Ascending aorta (tissue), 2 donors: ENCODE measurements at regions not wholly inside any gene's neighbourhood (a gene's known extent, or its start where the extent isn't known, plus 50 kb on each side); places are given as distances from the start of the nearest gene placed in this dataset.

Experiments
- DNase-seq, 2 donors: peaks; one replicate each; pipeline ENCODE4 v3.0.0-alpha.2; 2019; ENCODE audit warnings: low spot score in 2 of 2
- H3K27ac ChIP-seq, 2 donors: fragments of 200-600 bp; sonication (generic); one replicate each; pipeline ENCODE4 v1.5.1; 2016 to 2017; ENCODE audit warnings: mild to moderate bottlenecking in 1 of 2
- H3K27me3 ChIP-seq: fragments of 200-600 bp; sonication (generic); one replicate; pipeline ENCODE4 v1.5.1; 2017
- H3K36me3 ChIP-seq, 2 donors: fragments of 200-600 bp; sonication (generic); one replicate each; pipeline ENCODE4 v1.5.1; 2016
- H3K4me1 ChIP-seq, 2 donors: fragments of 200-600 bp; sonication (generic); one replicate each; pipeline ENCODE4 v1.5.1; 2016 to 2017; ENCODE audit warnings: mild to moderate bottlenecking in 1 of 2
- H3K4me3 ChIP-seq, 2 donors: fragments of 200-600 bp; sonication (generic); one replicate each; pipeline ENCODE4 v1.5.1; 2016 to 2017; ENCODE audit warnings: mild to moderate bottlenecking in 1 of 2
- H3K9me3 ChIP-seq, 2 donors: fragments of 200-600 bp; sonication (generic); one replicate each; pipeline ENCODE4 v1.5.1; 2016
- intact Hi-C: fragments of 100-400 bp; cut with DNase I; formaldehyde crosslinking; loops from one replicate; pipeline ENCODE4 v1.15.1; 2023
- TF ChIP-seq, protein P1 (sequence below), 3 experiments: fragments of 200-600 bp in 2 of 3; fragments of 450-650 bp in 1 of 3; sonication (generic) in 2 of 3; IDR thresholded peaks; one replicate each; pipeline ENCODE4 v1.5.1; 2016 to 2019; ENCODE audit warnings: antibody characterized with exemption in 3 of 3, mild to moderate bottlenecking in 1 of 3, moderate library complexity in 1 of 3

DNA sequence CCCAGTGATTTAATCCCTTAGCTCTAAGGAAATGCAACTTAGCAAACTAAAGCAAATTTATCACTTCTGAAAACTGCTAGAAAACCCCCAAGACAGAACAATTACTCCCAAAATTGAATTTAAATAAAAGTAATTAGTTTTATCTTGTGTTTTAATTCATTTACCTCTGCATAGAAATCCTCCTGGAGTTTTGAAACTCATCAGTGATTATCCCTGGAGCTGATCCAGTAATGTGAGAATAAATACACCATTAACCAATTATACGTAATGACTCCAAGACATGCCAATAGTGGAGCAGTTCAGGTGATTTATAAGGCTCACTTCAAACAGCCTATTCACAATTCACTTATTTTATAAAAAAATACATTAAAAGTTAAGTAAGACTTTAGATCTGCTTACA is 855.3 kb upstream of the FLRT2 start:
- no peak for DNase-seq
- Histone ChIP-seq H3K36me3 (no peaks in the 10 kb centered on the region), H3K9me3 (no peaks in the 10 kb centered on the region), H3K27me3 (no peaks in the 10 kb centered on the region), H3K27ac (no peak overlapping the region), H3K4me3 (no peak overlapping the region), H3K4me1 (no peaks in the 10 kb centered on the region)
- TF ChIP-seq, protein P1, sequence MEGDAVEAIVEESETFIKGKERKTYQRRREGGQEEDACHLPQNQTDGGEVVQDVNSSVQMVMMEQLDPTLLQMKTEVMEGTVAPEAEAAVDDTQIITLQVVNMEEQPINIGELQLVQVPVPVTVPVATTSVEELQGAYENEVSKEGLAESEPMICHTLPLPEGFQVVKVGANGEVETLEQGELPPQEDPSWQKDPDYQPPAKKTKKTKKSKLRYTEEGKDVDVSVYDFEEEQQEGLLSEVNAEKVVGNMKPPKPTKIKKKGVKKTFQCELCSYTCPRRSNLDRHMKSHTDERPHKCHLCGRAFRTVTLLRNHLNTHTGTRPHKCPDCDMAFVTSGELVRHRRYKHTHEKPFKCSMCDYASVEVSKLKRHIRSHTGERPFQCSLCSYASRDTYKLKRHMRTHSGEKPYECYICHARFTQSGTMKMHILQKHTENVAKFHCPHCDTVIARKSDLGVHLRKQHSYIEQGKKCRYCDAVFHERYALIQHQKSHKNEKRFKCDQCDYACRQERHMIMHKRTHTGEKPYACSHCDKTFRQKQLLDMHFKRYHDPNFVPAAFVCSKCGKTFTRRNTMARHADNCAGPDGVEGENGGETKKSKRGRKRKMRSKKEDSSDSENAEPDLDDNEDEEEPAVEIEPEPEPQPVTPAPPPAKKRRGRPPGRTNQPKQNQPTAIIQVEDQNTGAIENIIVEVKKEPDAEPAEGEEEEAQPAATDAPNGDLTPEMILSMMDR (IDR thresholded peaks at IDR 0.05), result no peak
- intact Hi-C loops, result no loop called here

DNA sequence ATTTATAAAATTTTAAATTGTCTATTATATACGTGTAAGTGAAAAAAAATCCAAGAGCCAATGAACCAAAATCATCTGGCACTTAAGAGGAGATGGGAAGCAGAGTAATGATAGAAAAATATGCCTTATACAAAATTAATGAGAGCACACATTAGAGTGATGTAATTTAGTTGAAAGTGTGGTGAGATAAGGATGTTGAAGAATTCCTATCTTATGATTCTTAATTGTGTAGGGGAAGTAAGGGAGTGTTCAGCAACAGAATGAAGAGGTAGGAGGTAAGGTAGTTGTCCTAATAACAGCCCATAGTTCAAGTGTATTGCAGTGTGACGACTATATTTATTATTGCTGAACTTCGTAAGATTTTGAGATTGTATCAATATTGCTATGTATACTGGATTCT is 843.4 kb upstream of the FLRT2 start:
- Histone ChIP-seq H3K4me1 (no peaks in the 10 kb centered on the region), H3K27ac (no peak overlapping the region), H3K27me3 (no peaks in the 10 kb centered on the region), H3K4me3 (no peak overlapping the region), H3K9me3 (no peaks in the 10 kb centered on the region), H3K36me3 (no peaks in the 10 kb centered on the region)
- TF ChIP-seq, protein P1 (IDR thresholded peaks at IDR 0.05), result no peak
- DNase-seq, result no peak
- intact Hi-C loops, result no loop called here

DNA sequence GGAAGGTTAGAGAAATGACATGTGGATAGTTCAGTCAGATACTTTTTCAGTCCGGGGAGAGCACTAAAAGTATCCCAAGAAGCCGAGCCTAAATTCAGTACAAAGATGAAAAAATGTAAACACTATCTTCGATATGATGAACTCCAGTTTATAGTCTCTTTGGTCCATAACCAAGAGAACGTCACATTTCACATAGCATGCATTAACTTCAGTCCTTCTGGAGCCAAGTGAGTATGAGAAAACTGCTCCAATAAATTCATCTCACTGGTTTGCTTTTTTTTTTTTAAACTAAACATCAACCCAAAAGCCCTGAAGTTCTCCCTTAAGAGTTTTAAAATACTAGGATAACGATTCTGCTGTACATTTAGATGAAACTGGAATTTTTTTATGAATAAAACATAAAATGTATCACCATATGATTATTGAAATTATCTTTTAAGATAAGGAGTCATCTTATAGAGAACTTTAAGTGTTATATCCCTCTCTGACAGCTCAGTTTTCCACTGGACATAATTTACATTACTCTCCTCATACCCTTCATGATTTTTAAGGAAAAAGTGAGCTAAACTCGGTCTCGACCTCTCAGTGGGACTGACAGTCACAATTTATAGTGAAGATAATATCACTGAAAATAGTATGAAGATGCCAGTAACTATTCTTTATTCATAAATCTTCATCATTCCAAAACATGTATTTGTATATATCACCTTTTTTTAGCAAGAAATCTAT is 841.5 kb upstream of the FLRT2 start:
- H3K4me1 ChIP-seq, result no peaks in the 10 kb centered on the region
- H3K36me3 ChIP-seq, result no peaks in the 10 kb centered on the region
- intact Hi-C loops, result no loop called here
- H3K4me3 ChIP-seq, result no peak overlapping the region
- H3K27me3 ChIP-seq, result no peaks in the 10 kb centered on the region
- TF ChIP-seq, protein P1 (IDR thresholded peaks at IDR 0.05), result no peak
- H3K27ac ChIP-seq, result no peak overlapping the region
- H3K9me3 ChIP-seq, result no peaks in the 10 kb centered on the region
- no peak for DNase-seq

GRCh38 chr14:84694161-84694560 is 835.8 kb upstream of the FLRT2 start:
- Histone ChIP-seq H3K27me3 (no peaks in the 10 kb centered on the region), H3K4me3 (no peak overlapping the region), H3K27ac (no peak overlapping the region), H3K9me3 (no peaks in the 10 kb centered on the region), H3K4me1 (no peaks in the 10 kb centered on the region), H3K36me3 (no peaks in the 10 kb centered on the region)
- intact Hi-C loops, result no loop called here
- DNase-seq, result no peak
- TF ChIP-seq, protein P1 (IDR thresholded peaks at IDR 0.05), result no peak

DNA sequence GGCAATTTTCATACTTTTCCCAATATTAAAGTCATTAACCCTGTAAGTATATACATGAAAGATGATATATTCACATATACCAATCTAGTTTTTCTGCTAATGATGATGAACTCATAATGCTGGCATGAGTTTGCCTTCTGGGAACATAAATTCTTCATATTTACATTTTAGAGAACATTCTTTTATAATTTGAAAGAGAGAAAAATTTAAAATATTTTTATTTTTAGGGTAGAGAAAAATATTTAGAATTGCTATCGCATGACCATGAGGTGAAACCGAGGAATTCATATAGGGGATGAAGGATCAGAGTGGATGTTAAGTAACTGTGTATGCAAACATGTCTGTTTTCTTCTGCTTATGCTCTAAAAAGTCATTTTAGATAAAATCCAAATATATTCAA is 825.3 kb upstream of the FLRT2 start:
- TF ChIP-seq, protein P1 (IDR thresholded peaks at IDR 0.05), result no peak
- no peaks in the 10 kb centered on the region for H3K27me3 ChIP-seq
- no peak for DNase-seq
- intact Hi-C loops, result no loop called here
- H3K27ac ChIP-seq, result no peak overlapping the region
- H3K9me3 ChIP-seq, result no peaks in the 10 kb centered on the region
- no peaks in the 10 kb centered on the region for H3K4me1 ChIP-seq
- H3K4me3 ChIP-seq, result no peak overlapping the region
- H3K36me3 ChIP-seq, result no peaks in the 10 kb centered on the region

GRCh38 chr14:84707830-84708229 is 822.1 kb upstream of the FLRT2 start:
- no peak overlapping the region for H3K27ac ChIP-seq
- H3K9me3 ChIP-seq, result no peaks in the 10 kb centered on the region
- H3K4me3 ChIP-seq, result no peak overlapping the region
- H3K27me3 ChIP-seq, result no peaks in the 10 kb centered on the region
- DNase-seq, result no peak
- TF ChIP-seq, protein P1 (IDR thresholded peaks at IDR 0.05), result no peak
- intact Hi-C loops, result no loop called here
- no peaks in the 10 kb centered on the region for H3K36me3 ChIP-seq
- no peaks in the 10 kb centered on the region for H3K4me1 ChIP-seq
